ENCODE measurements at regions not wholly inside any gene's neighbourhood (a gene's known extent, or its start where the extent isn't known, plus 50 kb on each side); places are given as distances from the start of the nearest gene placed in this dataset.

- TF ChIP-seq POLR2AphosphoS5 (IDR thresholded peaks at IDR 0.05; ENCODE audit: low read depth, low read length) (no peak), POLR2A (IDR thresholded peaks at IDR 0.05; ENCODE audit: low read depth, low read length) (no peak)
Measured at GRCh38 chr7:106770191-106770590, 94.9 kb upstream of the PIK3CG start.
